GM18505 (cell line): ENCODE measurements at regions not wholly inside any gene's neighbourhood (a gene's known extent, or its start where the extent isn't known, plus 50 kb on each side); places are given as distances from the start of the nearest gene placed in this dataset.

ENCODE experiments used
- ATAC-seq: cut with Tn5 transposase; IDR thresholded peaks from one replicate; pipeline ENCODE4 v1.9.1; 2021; ENCODE audit not compliant: unreplicated experiment
- POLR2A ChIP-seq: IDR thresholded peaks from 4 replicates; pipeline ENCODE4 v1.6.1; 2011; ENCODE audit warnings: borderline replicate concordance; ENCODE audit not compliant: insufficient read depth, insufficient read length; ENCODE audit errors: extremely low read depth

GRCh38 chr12:92019491-92020277 is 126.0 kb downstream of the BTG1 start:
- no peak for ATAC-seq
- no peak for TF ChIP-seq POLR2A

GRCh38 chr12:92012691-92013090 is 133.0 kb downstream of the BTG1 start:
- no peak for TF ChIP-seq POLR2A
- no peak for ATAC-seq

GRCh38 chr12:92010853-92011701 is 134.6 kb downstream of the BTG1 start:
- no peak for ATAC-seq
- no peak for TF ChIP-seq POLR2A

DNA sequence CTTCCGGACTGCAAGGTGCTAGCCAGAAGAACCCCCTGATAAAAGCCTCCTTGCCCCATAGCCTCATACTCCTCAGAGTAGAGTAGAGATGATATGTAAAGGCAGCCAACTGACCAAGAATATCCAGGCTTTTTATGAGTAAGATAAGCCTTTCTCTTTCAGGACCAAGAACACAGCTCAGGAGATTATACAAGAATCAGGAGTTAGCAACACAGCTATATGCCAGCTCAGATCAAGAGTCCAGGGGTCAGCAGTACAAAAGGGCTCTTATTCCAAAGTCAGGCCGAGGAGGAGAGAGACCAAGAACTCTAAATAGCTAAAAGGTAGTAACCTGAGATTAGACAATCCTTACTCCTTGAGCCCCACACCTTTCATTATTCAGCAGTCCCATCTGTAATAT is 135.3 kb downstream of the BTG1 start:
- TF ChIP-seq POLR2A = no peak
- ATAC-seq = no peak

GRCh38 chr12:92008345-92008744 is 137.3 kb downstream of the BTG1 start:
- ATAC-seq = no peak
- TF ChIP-seq POLR2A = no peak

- no peak for TF ChIP-seq POLR2A
- ATAC-seq = no peak
These were observed 137.9 kb downstream of the BTG1 start for GRCh38 chr12:92007787-92008186.

- no peak for TF ChIP-seq POLR2A
- ATAC-seq = no peak
These were observed 141.9 kb downstream of the BTG1 start for GRCh38 chr12:92003701-92004100.

- ATAC-seq = no peak
- no peak for TF ChIP-seq POLR2A
These were observed 142.8 kb downstream of the BTG1 start for GRCh38 chr12:92002673-92003382.

DNA sequence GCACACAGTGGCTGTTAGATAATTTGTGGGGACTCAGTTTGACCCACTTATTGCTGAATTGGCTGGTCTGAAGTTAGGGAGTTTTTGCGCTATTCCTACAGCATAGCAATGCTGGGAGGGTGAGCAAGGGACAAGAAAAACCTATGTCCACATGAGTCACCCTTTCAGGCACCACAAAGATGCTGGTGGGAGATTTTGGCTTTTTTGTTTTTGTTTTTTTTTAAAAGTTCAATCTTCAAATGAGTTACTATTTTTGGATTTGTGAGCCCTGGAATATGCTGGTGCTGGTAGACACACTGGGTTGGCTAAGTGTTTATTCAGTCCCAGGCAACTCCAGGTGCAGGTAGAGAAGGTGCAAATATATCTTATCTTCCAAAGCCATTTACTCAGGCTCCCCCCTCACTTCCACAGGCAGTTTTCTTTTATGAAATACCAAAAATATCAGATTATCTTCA is 143.4 kb downstream of the BTG1 start:
- no peak for TF ChIP-seq POLR2A
- no peak for ATAC-seq

- no peak for ATAC-seq
- no peak for TF ChIP-seq POLR2A
These were observed 145.0 kb downstream of the BTG1 start for GRCh38 chr12:92000597-92000996.

DNA sequence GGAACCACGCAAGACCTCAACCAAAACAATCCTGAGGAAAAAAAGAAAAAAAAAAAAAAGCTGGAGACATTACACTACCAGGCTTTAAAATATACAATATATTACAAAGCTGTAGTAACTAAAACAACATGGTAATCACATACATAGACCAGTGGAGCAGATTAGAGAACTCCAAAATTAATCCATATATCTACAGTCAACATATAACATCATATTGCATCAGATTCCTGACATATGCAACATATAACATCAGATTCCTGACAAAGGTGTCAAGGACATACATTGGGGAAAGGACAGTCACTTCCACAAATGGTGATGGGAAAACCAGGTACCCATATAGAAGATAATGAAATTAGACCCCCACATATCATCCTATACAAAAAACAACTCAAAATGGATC is 145.8 kb downstream of the BTG1 start:
- no peak for TF ChIP-seq POLR2A
- no peak for ATAC-seq

GRCh38 chr12:91998316-91998715 is 147.3 kb downstream of the BTG1 start:
- TF ChIP-seq POLR2A = no peak
- ATAC-seq = no peak

- TF ChIP-seq POLR2A = no peak
- ATAC-seq = no peak
These were observed 151.3 kb downstream of the BTG1 start for GRCh38 chr12:91994208-91994797.

DNA sequence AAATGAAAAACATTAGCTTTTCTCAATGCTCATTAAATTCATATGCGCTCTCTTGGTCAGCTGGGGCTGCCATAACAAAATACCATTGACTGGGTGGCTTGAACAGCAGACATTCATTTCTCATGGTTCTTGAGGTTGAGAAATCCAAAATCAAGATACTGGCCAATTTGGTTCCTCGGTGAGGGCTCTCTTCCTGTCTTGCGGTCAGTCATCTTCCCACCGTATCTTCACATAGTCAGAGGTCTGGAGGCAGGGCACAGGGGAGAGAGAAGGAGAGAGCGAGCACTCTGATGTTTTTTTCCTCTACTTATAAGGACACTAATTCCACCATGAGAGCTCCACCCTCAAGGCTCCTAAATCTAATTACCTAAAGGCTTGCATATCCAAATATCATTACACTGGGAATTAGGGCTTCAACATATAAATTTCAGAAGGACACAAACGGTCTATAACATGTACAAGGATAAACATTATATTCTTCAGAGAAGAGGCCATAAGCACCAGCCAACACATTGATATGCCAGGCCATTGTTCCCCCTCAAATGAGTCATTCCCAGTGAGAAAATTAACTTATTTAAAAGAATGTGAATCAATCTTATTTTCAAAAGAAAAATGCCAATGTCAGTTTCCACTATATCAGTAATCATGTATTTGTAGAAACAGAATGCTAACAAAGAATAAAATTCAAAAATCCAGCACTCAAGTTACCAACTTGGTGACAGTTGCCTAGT is 152.2 kb downstream of the BTG1 start:
- TF ChIP-seq POLR2A = no peak
- ATAC-seq = no peak
